CD4-positive, alpha-beta T cell treated with Interleukin-6 for 4 hours (primary cell): ENCODE measurements at regions not wholly inside any gene's neighbourhood (a gene's known extent, or its start where the extent isn't known, plus 50 kb on each side); places are given as distances from the start of the nearest gene placed in this dataset.
"Not testable (repeated sequence)": the region's sequence is repeated elsewhere in the genome, so short reads cannot be mapped to it uniquely, and the experiment has no call there.

ENCODE experiments used
- DNase-seq: peaks from one replicate; pipeline ENCODE4 v3.0.0-alpha.2; 2020; ENCODE audit warnings: mixed read lengths

GRCh38 chr22:46040471-46041465 lies 63.8 kb upstream of the WNT7B start:
- DNase-seq, result no peak

- no peak for DNase-seq
Measured at GRCh38 chr22:46041642-46042041, 64.7 kb upstream of the WNT7B start.

GRCh38 chr22:46042786-46043185 lies 65.8 kb upstream of the WNT7B start:
- DNase-seq, result no peak

- DNase-seq, result no peak
Measured at GRCh38 chr22:46043339-46043738, 66.4 kb upstream of the WNT7B start.

- DNase-seq, result no peak
Measured at GRCh38 chr22:46043816-46044620, 67.1 kb upstream of the WNT7B start.

GRCh38 chr22:46044621-46045458 lies 67.9 kb upstream of the WNT7B start:
- peak; percentile 64 for DNase-seq

- no peak for DNase-seq
Measured at GRCh38 chr22:46045459-46046298, 68.7 kb upstream of the WNT7B start.

GRCh38 chr22:46046299-46046685 lies 69.3 kb upstream of the WNT7B start:
- DNase-seq, result no peak

GRCh38 chr22:46047226-46047625 lies 70.3 kb upstream of the WNT7B start:
- DNase-seq, result no peak

GRCh38 chr22:46047841-46048595 lies 71.1 kb upstream of the WNT7B start:
- DNase-seq, result no peak

GRCh38 chr22:46048661-46049060 lies 71.7 kb upstream of the WNT7B start:
- DNase-seq, result not testable (repeated sequence)

GRCh38 chr22:46049726-46050450 lies 72.9 kb upstream of the WNT7B start:
- no peak for DNase-seq

- DNase-seq, result no peak
Measured at GRCh38 chr22:46050451-46050845, 73.5 kb upstream of the WNT7B start.

- no peak for DNase-seq
Measured at GRCh38 chr22:46050916-46051614, 74.1 kb upstream of the WNT7B start.

- DNase-seq, result no peak
Measured at GRCh38 chr22:46051646-46052045, 74.7 kb upstream of the WNT7B start.

GRCh38 chr22:46052331-46052771 lies 75.4 kb upstream of the WNT7B start:
- no peak for DNase-seq

GRCh38 chr22:46052801-46053562 lies 76.0 kb upstream of the WNT7B start:
- DNase-seq, result peak; percentile 42

- peak; percentile 65 for DNase-seq
Measured at GRCh38 chr22:46053563-46054090, 76.7 kb upstream of the WNT7B start.
